ENCODE measurements at regions not wholly inside any gene's neighbourhood (a gene's known extent, or its start where the extent isn't known, plus 50 kb on each side); places are given as distances from the start of the nearest gene placed in this dataset.

DNA sequence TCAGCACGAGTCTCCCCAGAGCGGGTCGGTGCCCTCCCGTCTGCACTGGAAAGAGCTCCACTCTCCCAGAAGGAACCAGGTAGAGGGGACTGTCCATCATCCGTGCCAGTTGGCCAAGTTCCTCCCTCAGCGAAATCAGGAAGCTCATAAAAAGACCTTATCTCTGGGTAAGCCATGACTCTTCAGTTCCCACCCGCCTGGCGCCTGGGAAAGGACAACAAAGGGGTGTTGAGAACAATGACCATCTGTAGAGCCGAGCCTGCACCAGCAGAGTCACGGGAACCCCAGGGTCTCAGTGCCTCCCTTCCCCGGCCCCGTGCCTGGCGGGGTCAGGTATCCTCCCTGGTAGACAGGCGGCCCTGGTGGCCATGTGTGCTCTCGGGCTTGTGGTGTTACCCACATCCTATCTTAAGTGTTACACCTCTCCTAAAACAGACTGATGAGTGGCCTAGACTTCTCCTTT, 190.7 kb downstream of the AXIN2 start:
- ChIA-PET CTCF (no interaction called here), POLR2A (no interaction called here)
- Mint-ChIP-seq H3K4me3 (no peak overlapping the region), H3K27ac (no peak overlapping the region), H3K27me3 (peaks cover 17% of the 10 kb centered on the region), H3K9me3 (no peaks in the 10 kb centered on the region), H3K36me3 (no peaks in the 10 kb centered on the region), H3K4me1 (ENCODE audit: low read depth) (peaks cover 18% of the 10 kb centered on the region)
- intact Hi-C loops (cut with micrococcal nuclease), result no loop called here
- DNase-seq, result no peak

DNA sequence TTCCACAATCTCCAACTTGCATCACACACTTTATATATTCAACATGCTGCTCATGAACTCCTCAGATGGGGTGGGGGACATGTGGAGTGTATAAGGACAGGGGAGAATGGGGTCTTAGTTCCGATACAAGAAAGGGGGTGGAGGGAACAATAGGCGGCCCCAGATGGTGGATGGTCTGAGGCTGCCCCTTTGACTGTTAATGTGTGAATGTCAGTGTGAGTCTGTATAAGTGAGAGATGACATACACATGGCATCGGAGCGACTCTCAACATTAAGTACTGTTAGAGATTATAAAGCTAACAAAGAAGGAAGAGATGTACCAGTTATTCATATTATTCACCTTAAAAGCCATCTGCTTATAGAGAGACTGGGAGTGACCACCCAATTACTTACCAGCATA, 193.1 kb downstream of the AXIN2 start:
- DNase-seq, result no peak
- Mint-ChIP-seq H3K9me3 (no peaks in the 10 kb centered on the region), H3K36me3 (no peaks in the 10 kb centered on the region), H3K4me3 (no peak overlapping the region), H3K27me3 (peaks cover 14% of the 10 kb centered on the region), H3K4me1 (ENCODE audit: low read depth) (peaks cover 24% of the 10 kb centered on the region), H3K27ac (no peak overlapping the region)
- intact Hi-C loops (cut with micrococcal nuclease), result no loop called here
- ChIA-PET CTCF (no interaction called here), POLR2A (no interaction called here)

DNA sequence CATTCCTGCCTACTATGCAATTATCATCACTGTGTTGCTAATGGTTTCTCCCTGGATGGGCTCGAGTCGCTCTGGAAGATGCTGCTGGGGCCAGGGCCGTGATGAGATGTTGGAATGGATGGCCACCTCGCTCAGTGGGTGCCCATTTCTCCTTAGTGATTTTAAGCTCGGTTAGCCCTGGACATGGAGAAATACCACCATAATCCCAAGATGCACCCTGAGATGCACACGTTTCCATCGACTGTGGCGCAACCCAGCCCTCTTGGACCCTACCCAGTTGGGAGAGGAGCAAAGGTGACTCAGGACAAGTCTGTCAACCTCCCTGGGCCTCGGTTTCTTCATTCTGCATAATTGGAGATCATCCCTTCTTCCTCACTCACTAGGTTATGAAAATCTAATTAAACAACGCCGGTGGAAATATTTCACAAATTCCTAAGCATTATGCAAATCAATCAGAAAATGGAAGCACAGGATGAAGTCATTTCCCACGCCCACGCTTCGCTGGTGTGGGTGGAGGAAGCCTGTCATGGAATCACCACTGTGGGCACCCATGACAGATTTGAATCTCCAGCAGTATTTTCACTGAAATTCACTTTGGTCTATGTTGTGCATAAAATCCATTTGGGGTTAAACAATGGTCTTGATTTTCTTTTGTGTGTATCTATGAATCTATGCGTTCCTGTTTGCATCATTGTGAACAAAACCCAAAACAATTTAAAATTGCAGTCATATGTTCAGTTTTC, 195.2 kb downstream of the AXIN2 start:
- H3K36me3 Mint-ChIP-seq, result no peaks in the 10 kb centered on the region
- ChIA-PET CTCF (no interaction called here), POLR2A (no interaction called here)
- peak; percentile 80 for DNase-seq
- intact Hi-C loops (cut with micrococcal nuclease), result no loop called here
- no peak overlapping the region for H3K27ac Mint-ChIP-seq
- H3K4me1 Mint-ChIP-seq (ENCODE audit: low read depth), result peaks cover 23% of the 10 kb centered on the region
- H3K9me3 Mint-ChIP-seq, result no peaks in the 10 kb centered on the region
- H3K4me3 Mint-ChIP-seq, result no peak overlapping the region
- peaks cover 10% of the 10 kb centered on the region for H3K27me3 Mint-ChIP-seq

DNA sequence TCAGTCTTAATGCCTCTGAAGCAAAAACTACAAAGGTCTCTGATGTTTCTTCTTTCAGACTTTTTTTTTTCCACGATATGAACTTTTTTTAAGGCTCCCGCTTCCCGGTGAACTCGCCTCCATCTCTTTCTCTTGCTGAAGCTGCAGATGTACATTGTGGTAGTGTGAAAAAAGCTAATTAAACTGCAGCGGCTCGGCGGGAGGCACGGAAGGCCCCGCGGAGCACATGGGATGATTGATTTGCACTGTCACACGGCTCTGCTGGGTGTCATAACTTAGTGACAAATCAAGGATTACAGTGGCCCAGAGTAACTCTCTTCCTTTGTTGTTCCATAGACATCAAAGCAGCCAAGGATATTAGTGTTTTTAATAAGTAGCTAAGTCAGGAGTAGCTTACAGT, 196.3 kb downstream of the AXIN2 start:
- DNase-seq, result no peak
- ChIA-PET POLR2A (no interaction called here), CTCF (no interaction called here)
- Mint-ChIP-seq H3K36me3 (no peaks in the 10 kb centered on the region), H3K9me3 (no peaks in the 10 kb centered on the region), H3K27ac (no peak overlapping the region), H3K27me3 (peaks cover 3% of the 10 kb centered on the region), H3K4me3 (no peak overlapping the region), H3K4me1 (ENCODE audit: low read depth) (peaks cover 20% of the 10 kb centered on the region)
- intact Hi-C loops (cut with micrococcal nuclease), result no loop called here

DNA sequence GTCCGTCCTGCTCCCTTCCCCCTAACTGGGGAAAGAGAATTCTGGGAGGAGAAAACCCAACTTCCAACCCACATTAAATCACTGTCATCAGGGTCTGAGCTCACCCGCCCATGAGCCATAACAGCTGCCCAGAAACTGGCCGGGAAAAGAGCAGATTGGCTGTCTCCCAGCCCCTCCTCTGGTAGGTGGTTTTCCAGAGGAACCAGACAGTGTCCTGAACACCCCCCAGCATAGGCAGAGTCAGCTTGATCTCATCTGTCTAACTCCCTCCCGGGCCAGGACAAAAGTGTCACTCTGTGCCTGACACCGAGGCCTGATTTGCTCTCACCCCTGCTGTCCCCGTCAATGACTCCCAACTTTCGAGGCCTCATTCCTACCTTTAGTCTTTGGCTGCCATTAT, 197.0 kb downstream of the AXIN2 start:
- Mint-ChIP-seq H3K9me3 (no peaks in the 10 kb centered on the region), H3K27me3 (peaks cover 2% of the 10 kb centered on the region), H3K4me3 (no peak overlapping the region), H3K4me1 (ENCODE audit: low read depth) (peaks cover 21% of the 10 kb centered on the region), H3K36me3 (no peaks in the 10 kb centered on the region), H3K27ac (no peak overlapping the region)
- DNase-seq, result no peak
- intact Hi-C loops (cut with micrococcal nuclease), result no loop called here
- POLR2A ChIA-PET, result no interaction called here
- CTCF ChIA-PET, result no interaction called here

DNA sequence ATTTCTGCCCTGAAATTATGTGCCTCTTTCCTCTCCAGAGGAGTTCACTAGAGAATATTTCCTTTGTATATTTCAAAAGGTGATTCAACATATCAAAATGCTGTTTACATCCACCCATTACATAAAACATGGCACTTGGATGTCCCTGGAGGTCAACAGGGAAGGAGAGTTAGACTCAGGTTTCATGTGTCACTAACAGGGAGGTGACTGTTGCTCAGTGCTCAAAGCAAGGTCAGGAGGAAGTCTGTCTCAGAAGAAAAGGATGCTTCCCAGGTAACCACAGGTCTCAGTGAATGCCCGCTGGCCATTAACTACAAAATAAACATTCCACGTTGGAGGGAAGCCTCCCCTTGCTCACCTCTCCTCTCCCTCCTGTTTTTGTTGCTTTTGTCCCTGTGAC, 198.6 kb downstream of the AXIN2 start:
- no peak for DNase-seq
- peaks cover 2% of the 10 kb centered on the region for H3K27me3 Mint-ChIP-seq
- H3K4me1 Mint-ChIP-seq (ENCODE audit: low read depth), result peaks cover 32% of the 10 kb centered on the region
- CTCF ChIA-PET, result no interaction called here
- H3K27ac Mint-ChIP-seq, result no peak overlapping the region
- H3K9me3 Mint-ChIP-seq, result no peaks in the 10 kb centered on the region
- intact Hi-C loops (cut with micrococcal nuclease), result no loop called here
- H3K4me3 Mint-ChIP-seq, result no peak overlapping the region
- no peaks in the 10 kb centered on the region for H3K36me3 Mint-ChIP-seq
- POLR2A ChIA-PET, result no interaction called here

DNA sequence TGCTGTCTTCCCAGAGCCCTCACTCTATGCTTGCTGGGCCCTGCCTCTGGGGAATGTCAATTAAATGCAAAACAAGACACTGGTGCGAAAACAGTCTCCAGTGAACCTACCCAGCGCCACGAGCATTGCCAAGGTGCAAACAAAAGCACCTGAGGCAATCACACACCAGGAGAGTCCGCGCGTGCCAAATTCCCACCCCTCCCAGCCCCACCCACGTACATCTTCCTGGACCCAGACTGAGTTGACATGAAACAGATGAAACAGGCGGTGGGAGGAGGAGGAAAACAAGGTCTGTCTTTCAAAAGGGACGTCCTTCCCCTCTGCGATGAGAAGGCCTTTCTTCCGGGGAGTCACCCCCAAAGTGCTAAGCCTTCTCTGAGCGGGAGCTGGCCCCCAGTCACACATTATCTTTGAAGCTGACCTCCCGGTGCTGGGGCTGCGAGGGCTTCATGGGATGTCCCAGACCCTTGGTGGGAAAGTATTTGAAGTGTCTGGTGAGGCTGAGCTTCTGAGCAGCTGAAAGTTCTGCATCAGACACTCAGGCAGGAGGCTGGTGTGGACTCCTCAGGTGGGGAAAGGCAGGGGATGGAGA, 200.4 kb downstream of the AXIN2 start:
- H3K4me1 Mint-ChIP-seq (ENCODE audit: low read depth), result peaks cover 21% of the 10 kb centered on the region
- no peak overlapping the region for H3K4me3 Mint-ChIP-seq
- DNase-seq, result no peak
- intact Hi-C loops (cut with micrococcal nuclease), result no loop called here
- ChIA-PET POLR2A (no interaction called here), CTCF (no interaction called here)
- H3K36me3 Mint-ChIP-seq, result no peaks in the 10 kb centered on the region
- peaks cover 5% of the 10 kb centered on the region for H3K27me3 Mint-ChIP-seq
- H3K9me3 Mint-ChIP-seq, result no peaks in the 10 kb centered on the region
- H3K27ac Mint-ChIP-seq, result no peak overlapping the region

DNA sequence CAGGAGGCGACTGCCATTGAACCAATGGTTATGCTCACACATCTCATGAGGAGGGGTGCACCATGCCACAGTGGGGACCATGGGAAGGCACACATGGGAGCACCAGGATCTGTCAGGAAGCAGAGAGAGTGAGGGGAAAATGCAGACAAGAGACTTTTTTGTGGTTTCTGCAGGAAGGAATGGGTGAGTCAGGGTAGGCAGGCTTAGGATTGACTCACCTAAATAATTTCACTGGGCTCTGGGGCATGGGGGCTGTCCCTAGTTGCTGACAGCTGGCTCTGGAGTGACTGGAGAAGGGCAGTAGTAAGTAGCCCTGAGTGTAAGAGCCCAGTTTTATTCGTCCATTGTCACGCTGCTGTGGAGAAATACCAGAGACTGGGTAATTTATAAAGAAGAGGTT, 202.4 kb downstream of the AXIN2 start:
- H3K36me3 Mint-ChIP-seq, result no peaks in the 10 kb centered on the region
- peaks cover 5% of the 10 kb centered on the region for H3K27me3 Mint-ChIP-seq
- H3K27ac Mint-ChIP-seq, result no peak overlapping the region
- H3K4me3 Mint-ChIP-seq, result no peak overlapping the region
- peaks cover 13% of the 10 kb centered on the region for H3K4me1 Mint-ChIP-seq (ENCODE audit: low read depth)
- H3K9me3 Mint-ChIP-seq, result no peaks in the 10 kb centered on the region
- intact Hi-C loops (cut with micrococcal nuclease), result no loop called here
- ChIA-PET POLR2A (no interaction called here), CTCF (no interaction called here)
- DNase-seq, result peak; percentile 72

DNA sequence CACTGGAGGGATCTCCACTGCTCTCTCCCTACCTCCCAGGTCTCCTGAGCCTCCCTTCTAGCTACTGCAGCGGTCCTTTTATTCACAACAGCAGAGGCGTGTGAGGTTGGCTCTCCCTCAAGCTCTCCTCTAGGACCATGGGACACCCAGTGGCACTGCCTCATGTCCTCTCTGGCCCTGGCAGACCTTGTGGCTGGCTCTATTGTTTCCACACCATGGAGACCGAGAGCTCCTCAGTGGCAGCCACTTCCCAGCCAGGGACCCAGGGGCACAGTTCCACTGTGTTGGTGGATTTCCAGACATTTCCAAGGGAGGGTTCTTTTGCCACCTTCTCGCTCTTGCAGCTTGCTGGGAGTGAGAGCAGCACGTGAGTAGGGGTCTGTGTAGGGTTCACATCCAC, 204.9 kb downstream of the AXIN2 start:
- Mint-ChIP-seq H3K4me3 (no peak overlapping the region), H3K27ac (no peak overlapping the region), H3K27me3 (peaks cover 5% of the 10 kb centered on the region), H3K9me3 (no peaks in the 10 kb centered on the region), H3K36me3 (no peaks in the 10 kb centered on the region), H3K4me1 (ENCODE audit: low read depth) (peaks cover 13% of the 10 kb centered on the region)
- intact Hi-C loops (cut with micrococcal nuclease), result no loop called here
- CTCF ChIA-PET, result no interaction called here
- DNase-seq, result no peak
- POLR2A ChIA-PET, result no interaction called here

DNA sequence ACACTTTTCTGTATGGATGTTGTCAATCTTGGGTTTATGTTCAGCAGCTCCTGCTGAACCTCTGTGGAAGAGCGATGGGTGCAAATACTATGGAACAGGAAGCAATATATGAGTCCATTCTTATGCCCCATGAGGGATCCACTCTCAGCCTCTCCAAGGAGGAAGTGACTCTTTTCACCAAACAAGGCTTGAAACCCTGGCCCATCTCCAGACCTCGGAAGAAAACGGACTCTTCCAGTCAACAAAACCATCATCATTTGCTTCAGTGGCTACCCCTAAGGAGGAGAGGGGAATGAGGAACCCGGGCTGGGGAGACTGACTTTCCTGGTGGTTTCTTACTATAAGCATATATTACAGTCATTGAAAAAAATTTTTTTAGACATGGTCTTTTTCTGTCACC, 206.2 kb downstream of the AXIN2 start:
- H3K4me1 Mint-ChIP-seq (ENCODE audit: low read depth), result peaks cover 13% of the 10 kb centered on the region
- no peak overlapping the region for H3K27ac Mint-ChIP-seq
- no peaks in the 10 kb centered on the region for H3K9me3 Mint-ChIP-seq
- DNase-seq, result no peak
- peaks cover 4% of the 10 kb centered on the region for H3K27me3 Mint-ChIP-seq
- H3K4me3 Mint-ChIP-seq, result no peak overlapping the region
- intact Hi-C loops (cut with micrococcal nuclease), result no loop called here
- POLR2A ChIA-PET, result no interaction called here
- peaks cover 2% of the 10 kb centered on the region for H3K36me3 Mint-ChIP-seq
- CTCF ChIA-PET, result interaction anchor here (0.8 kb wide), 1 partner anchor 61 kb away, joined by 3 read pairs; no protein-coding TSS in a partner anchor

DNA sequence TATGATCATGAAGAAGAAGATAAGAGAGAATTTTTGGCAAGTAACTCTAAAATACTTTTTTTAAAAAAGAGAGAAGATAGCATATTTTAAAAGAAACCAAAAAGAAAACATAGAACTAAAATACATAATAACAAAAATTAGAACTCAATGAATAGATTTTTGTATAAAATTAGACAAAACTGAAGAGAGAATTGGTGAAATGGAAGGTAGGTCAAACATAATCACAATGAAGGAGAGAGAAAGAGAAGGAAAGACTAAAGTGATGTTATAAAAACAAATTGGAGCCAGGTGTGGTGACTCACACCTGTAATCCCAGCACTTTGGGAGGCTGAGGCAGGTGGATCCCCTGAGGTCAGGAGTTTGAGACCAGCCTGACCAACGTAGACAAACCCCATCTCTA, 211.5 kb downstream of the AXIN2 start:
- H3K9me3 Mint-ChIP-seq, result peaks cover 3% of the 10 kb centered on the region
- no peak overlapping the region for H3K4me3 Mint-ChIP-seq
- DNase-seq, result no peak
- ChIA-PET POLR2A (no interaction called here), CTCF (no interaction called here)
- peaks cover 2% of the 10 kb centered on the region for H3K27me3 Mint-ChIP-seq
- peaks cover 7% of the 10 kb centered on the region for H3K4me1 Mint-ChIP-seq (ENCODE audit: low read depth)
- no peak overlapping the region for H3K27ac Mint-ChIP-seq
- H3K36me3 Mint-ChIP-seq, result peaks cover 3% of the 10 kb centered on the region
- intact Hi-C loops (cut with micrococcal nuclease), result no loop called here

DNA sequence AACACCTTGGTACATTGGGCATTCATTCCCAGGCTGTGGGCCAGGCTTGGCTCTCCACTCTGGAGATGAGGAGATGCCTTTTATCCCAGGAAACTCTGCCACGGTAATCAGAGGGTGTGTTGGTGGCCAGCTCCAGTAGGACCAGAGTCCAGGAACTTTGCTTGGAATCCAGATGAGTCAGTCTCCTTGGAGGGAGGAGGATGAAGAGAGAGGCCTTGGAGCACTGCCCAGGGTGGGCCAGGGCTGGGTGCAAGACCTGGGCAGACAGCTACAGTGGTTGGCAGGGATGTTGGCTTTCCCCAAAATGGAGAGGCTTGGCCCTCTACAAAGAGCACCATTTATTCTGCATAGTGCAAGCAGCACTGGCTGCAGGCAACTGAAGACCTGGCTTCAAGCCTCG, 209.0 kb downstream of the RGS9 start:
- Mint-ChIP-seq H3K9me3 (peaks cover 3% of the 10 kb centered on the region), H3K4me1 (ENCODE audit: low read depth) (peaks cover 7% of the 10 kb centered on the region), H3K36me3 (peaks cover 3% of the 10 kb centered on the region), H3K27me3 (peaks cover 2% of the 10 kb centered on the region), H3K27ac (no peak overlapping the region), H3K4me3 (no peak overlapping the region)
- no peak for DNase-seq
- CTCF ChIA-PET, result no interaction called here
- POLR2A ChIA-PET, result no interaction called here
- intact Hi-C loops (cut with micrococcal nuclease), result no loop called here

DNA sequence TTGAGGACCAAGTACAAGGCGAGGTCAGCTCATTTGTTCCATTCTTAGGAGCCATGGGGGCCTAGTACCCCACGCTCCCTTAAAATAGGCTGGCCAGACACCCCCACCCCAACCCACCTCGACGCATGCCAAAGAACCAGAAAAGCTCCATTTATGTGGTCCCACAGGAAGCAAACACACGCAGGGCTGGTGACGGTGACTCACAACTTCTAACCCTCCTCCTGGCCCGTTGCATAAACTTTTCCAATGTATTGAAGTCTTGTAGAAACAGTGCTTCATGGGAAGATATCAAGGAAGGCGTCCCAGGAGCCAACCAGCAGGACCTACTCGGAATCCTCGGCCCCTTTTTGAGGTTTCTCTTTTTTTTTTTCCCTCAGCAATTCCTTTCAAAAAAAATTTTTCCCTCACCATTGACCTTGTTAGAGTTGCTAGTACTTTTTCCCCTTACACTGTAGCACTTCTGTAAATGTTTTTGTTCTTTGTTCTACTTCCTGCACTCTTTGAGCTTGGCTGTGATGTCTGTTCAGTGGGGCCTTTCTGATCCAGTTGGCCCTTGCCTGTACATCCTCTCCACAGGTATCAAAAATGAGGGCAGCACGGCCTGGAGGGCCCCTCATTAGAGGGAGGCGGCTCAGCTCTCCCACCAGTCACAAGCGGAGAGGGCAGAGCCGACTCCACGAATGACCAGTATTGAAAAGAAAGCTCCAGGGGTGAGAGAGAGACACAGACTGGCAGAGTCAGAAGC, 208.3 kb downstream of the RGS9 start:
- Mint-ChIP-seq H3K4me3 (no peak overlapping the region), H3K27me3 (peaks cover 2% of the 10 kb centered on the region), H3K9me3 (peaks cover 8% of the 10 kb centered on the region), H3K4me1 (ENCODE audit: low read depth) (peaks cover 7% of the 10 kb centered on the region), H3K27ac (peak overlapping the region; percentile 25), H3K36me3 (peaks cover 2% of the 10 kb centered on the region)
- intact Hi-C loops (cut with micrococcal nuclease), result no loop called here
- DNase-seq, result peak; percentile 19
- ChIA-PET CTCF (no interaction called here), POLR2A (no interaction called here)
